ENCODE measurements at regions not wholly inside any gene's neighbourhood (a gene's known extent, or its start where the extent isn't known, plus 50 kb on each side); places are given as distances from the start of the nearest gene placed in this dataset.
A peak's percentile ranks its signal among the peaks of the same experiment; 100 is the strongest.

GRCh38 chr21:28518630-28519029, 474.0 kb downstream of the LTN1 start:
- Histone ChIP-seq H3K36me3 (no peaks in the 10 kb centered on the region), H3K4me3 (no peak overlapping the region), H3K27me3 (no peaks in the 10 kb centered on the region), H3K27ac (no peak overlapping the region), H3K9me3 (no peaks in the 10 kb centered on the region), H3K4me1 (peaks cover 0 to 37% (median under 1%) of the 10 kb centered on the region in 3 donors)
- no peak for ATAC-seq
- TF ChIP-seq EP300 (IDR thresholded peaks at IDR 0.05), result no peak
- no peak for TF ChIP-seq POLR2AphosphoS5 (IDR thresholded peaks at IDR 0.05)
- TF ChIP-seq POLR2A (IDR thresholded peaks at IDR 0.05), result no peak
- TF ChIP-seq CTCF (IDR thresholded peaks at IDR 0.05), result no peak
- 50 to 60% methylated on average over 3 of the region's 3 CpGs for WGBS, 2 donors (ENCODE audit: low coverage in 1 of 2)

GRCh38 chr21:28516991-28517592, 475.6 kb downstream of the LTN1 start:
- H3K4me1 ChIP-seq, result peaks cover 0 to 32% (median 3%) of the 10 kb centered on the region in 3 donors
- ATAC-seq, result peak; percentile 44
- H3K27ac ChIP-seq, result no peak overlapping the region
- H3K27me3 ChIP-seq, result no peaks in the 10 kb centered on the region
- TF ChIP-seq POLR2AphosphoS5 (IDR thresholded peaks at IDR 0.05), result no peak
- TF ChIP-seq CTCF (IDR thresholded peaks at IDR 0.05), result peak in 3 of 4 experiments; percentile 20 to 67 (median 27)
- 64 to 80% methylated on average over 5 of the region's 6 CpGs for whole genome bisulfite sequencing, 2 donors (ENCODE audit: low coverage in 1 of 2)
- H3K9me3 ChIP-seq, result no peaks in the 10 kb centered on the region
- no peak overlapping the region for H3K4me3 ChIP-seq
- H3K36me3 ChIP-seq, result no peaks in the 10 kb centered on the region

GRCh38 chr21:28516021-28516420, 476.7 kb downstream of the LTN1 start:
- Histone ChIP-seq H3K4me3 (no peak overlapping the region), H3K36me3 (no peaks in the 10 kb centered on the region), H3K27ac (peak overlapping the region in 1 of 4 donors; percentile 12), H3K9me3 (no peaks in the 10 kb centered on the region), H3K27me3 (no peaks in the 10 kb centered on the region), H3K4me1 (peaks cover 0 to 25% (median 3%) of the 10 kb centered on the region in 3 donors)
- ATAC-seq, result no peak
- no peak for TF ChIP-seq CTCF (IDR thresholded peaks at IDR 0.05)
- TF ChIP-seq POLR2AphosphoS5 (IDR thresholded peaks at IDR 0.05), result no peak
- 12 to 40% methylated on average over 1 of the region's 1 CpG for WGBS, 2 donors (ENCODE audit: low coverage in 1 of 2)

GRCh38 chr21:28513428-28513827, 479.2 kb downstream of the LTN1 start:
- ATAC-seq, result no peak
- Histone ChIP-seq H3K4me3 (no peak overlapping the region), H3K36me3 (no peaks in the 10 kb centered on the region), H3K27me3 (no peaks in the 10 kb centered on the region), H3K27ac (no peak overlapping the region), H3K9me3 (no peaks in the 10 kb centered on the region), H3K4me1 (peaks cover 0 to 25% (median 3%) of the 10 kb centered on the region in 3 donors)
- TF ChIP-seq POLR2AphosphoS5 (IDR thresholded peaks at IDR 0.05) (no peak), CTCF (IDR thresholded peaks at IDR 0.05) (no peak), POLR2A (IDR thresholded peaks at IDR 0.05) (no peak), EP300 (IDR thresholded peaks at IDR 0.05) (no peak)
- WGBS, 2 donors (ENCODE audit: low coverage in 1 of 2), result 27 to 36% methylated on average over 1 of the region's 1 CpG

GRCh38 chr21:28509031-28509430, 483.6 kb downstream of the LTN1 start:
- 71 to 73% methylated on average over 3 of the region's 3 CpGs for WGBS, 2 donors (ENCODE audit: low coverage in 1 of 2)
- H3K9me3 ChIP-seq, result peaks cover 0 to 28% (median 0%) of the 10 kb centered on the region in 3 donors
- no peak for ATAC-seq

More at GRCh38 chr21:28509031-28509430, 483.6 kb downstream of the LTN1 start:
- Histone ChIP-seq H3K27me3 (no peaks in the 10 kb centered on the region), H3K27ac (no peak overlapping the region), H3K4me1 (peaks cover 0 to 8% (median 3%) of the 10 kb centered on the region in 3 donors), H3K4me3 (no peak overlapping the region), H3K36me3 (no peaks in the 10 kb centered on the region)
- TF ChIP-seq POLR2AphosphoS5 (IDR thresholded peaks at IDR 0.05) (no peak), CTCF (IDR thresholded peaks at IDR 0.05) (no peak), POLR2A (IDR thresholded peaks at IDR 0.05) (no peak), EP300 (IDR thresholded peaks at IDR 0.05) (no peak)
